ENCODE measurements at regions not wholly inside any gene's neighbourhood (a gene's known extent, or its start where the extent isn't known, plus 50 kb on each side); places are given as distances from the start of the nearest gene placed in this dataset.
A peak's percentile ranks its signal among the peaks of the same experiment; 100 is the strongest.

GRCh38 chrX:112577146-112577545 lies 102.6 kb downstream of the LHFPL1 start:
- no peak overlapping the region for H3K4me3 ChIP-seq (ENCODE audit: low read length)
- DNase-seq (ENCODE audit: low read depth): peak; percentile 20
- no peak for TF ChIP-seq CTCF (conservative IDR thresholded peaks at IDR 0.05; ENCODE audit: low read length)

GRCh38 chrX:112571388-112571787 lies 108.3 kb downstream of the LHFPL1 start:
- no peak for DNase-seq (ENCODE audit: low read depth)
- TF ChIP-seq CTCF (conservative IDR thresholded peaks at IDR 0.05; ENCODE audit: low read length): no peak
- no peak overlapping the region for H3K4me3 ChIP-seq (ENCODE audit: low read length)

DNA sequence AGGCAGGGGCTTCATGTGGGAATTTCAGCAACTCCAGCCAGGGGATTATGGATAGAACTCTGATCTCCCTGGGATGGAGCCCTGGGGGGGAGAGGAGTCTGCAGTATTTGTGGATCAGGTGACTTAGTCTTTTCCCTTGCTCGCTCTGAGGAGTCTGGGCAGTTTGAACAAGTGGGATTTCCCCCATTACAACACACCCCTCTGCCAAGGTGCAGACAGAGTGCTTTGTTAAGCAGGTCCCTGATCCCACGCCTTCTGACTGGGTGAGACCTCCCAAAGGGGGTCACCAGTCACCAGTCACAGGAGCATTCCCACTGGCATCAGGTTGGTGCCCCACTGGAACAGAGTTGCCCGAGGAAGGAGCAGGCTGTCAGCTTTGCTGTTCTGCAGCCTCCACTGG lies 123.9 kb downstream of the LHFPL1 start:
- H3K4me3 ChIP-seq (ENCODE audit: low read length): no peak overlapping the region
- TF ChIP-seq CTCF (conservative IDR thresholded peaks at IDR 0.05; ENCODE audit: low read length): no peak
- no peak for DNase-seq (ENCODE audit: low read depth)

- TF ChIP-seq CTCF (conservative IDR thresholded peaks at IDR 0.05; ENCODE audit: low read length): no peak
- H3K4me3 ChIP-seq (ENCODE audit: low read length): no peak overlapping the region
- DNase-seq (ENCODE audit: low read depth): no peak
These were observed 134.7 kb downstream of the LHFPL1 start for GRCh38 chrX:112545051-112545450.

GRCh38 chrX:112536544-112536943 lies 143.2 kb downstream of the LHFPL1 start:
- no peak overlapping the region for H3K4me3 ChIP-seq (ENCODE audit: low read length)
- peak; percentile 39 for DNase-seq (ENCODE audit: low read depth)
- TF ChIP-seq CTCF (conservative IDR thresholded peaks at IDR 0.05; ENCODE audit: low read length): no peak

DNA sequence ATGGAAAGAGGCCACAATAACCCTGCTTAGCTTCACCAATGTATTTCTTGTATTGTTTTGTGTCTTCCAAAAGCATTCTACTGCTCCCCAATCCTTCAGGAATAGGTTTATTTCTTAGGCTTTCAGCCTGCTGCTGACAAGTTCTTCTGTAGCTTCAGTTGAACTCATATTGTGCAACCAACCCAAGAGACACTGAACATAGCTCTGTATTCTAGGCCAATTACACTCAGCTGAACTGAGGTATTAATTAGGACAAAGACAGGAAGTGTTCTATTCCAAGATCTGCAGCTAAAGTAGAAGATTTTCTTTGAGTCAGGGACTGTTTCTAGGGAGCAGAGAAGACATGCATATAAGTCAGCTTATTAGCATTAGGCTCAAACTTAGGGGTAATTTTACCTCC lies 151.8 kb downstream of the LHFPL1 start:
- DNase-seq (ENCODE audit: low read depth): peak; percentile 10
- H3K4me3 ChIP-seq (ENCODE audit: low read length): no peak overlapping the region
- TF ChIP-seq CTCF (conservative IDR thresholded peaks at IDR 0.05; ENCODE audit: low read length): no peak

DNA sequence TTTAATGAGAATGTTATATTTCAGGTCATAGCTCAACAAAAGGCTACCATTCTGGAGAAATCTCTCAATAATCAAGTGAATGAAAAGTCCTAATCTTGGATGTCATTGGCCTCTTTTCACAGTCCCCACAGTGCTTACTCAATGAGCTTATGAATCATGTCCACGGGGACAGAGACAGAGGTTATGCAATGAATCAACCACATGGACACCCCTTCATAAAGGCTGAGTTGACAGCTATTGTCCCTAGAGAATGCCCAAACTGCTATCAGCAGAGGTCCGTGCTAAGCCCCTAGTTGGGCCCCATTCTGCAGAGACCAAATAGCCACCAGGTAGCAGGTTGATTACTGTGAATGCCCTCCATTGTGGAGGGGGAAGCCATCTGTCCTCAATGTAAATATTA lies 158.1 kb downstream of the LHFPL1 start:
- H3K4me3 ChIP-seq (ENCODE audit: low read length): no peak overlapping the region
- no peak for DNase-seq (ENCODE audit: low read depth)
- TF ChIP-seq CTCF (conservative IDR thresholded peaks at IDR 0.05; ENCODE audit: low read length): no peak

Data from AG10803 (cell line).